ENCODE measurements at regions not wholly inside any gene's neighbourhood (a gene's known extent, or its start where the extent isn't known, plus 50 kb on each side); places are given as distances from the start of the nearest gene placed in this dataset.

DNA sequence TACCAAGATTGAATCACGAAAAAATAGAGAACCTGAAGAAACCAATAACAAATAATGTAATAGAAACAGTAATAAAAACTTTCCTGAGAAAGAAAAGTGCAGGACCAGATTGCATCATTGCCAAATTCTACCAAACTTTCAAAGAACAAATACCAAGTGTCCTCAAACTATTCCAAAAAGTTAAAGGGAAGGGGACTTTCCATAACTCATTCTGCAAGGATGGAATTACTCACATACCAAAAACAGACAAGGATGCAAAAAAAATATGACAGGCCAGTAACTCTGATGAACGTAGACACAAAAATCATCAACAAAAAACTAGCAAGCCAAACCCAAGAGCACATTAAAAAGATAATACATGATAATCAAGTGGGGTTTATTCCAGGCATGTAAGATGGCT, 172.3 kb upstream of the SLC35G4 start:
- TF ChIP-seq CTCF (IDR thresholded peaks at IDR 0.05; ENCODE audit: low read depth, low read length) (no peak), POLR2A (IDR thresholded peaks at IDR 0.05; ENCODE audit: extremely low read depth, insufficient read length) (no peak), MAX (IDR thresholded peaks at IDR 0.05; ENCODE audit: low read depth, low read length) (no peak)
